ENCODE measurements at regions not wholly inside any gene's neighbourhood (a gene's known extent, or its start where the extent isn't known, plus 50 kb on each side); places are given as distances from the start of the nearest gene placed in this dataset.

- Histone ChIP-seq H3K9me3 (replicated peaks in 1 of 3) (no peaks in the 10 kb centered on the region), H3K27me3 (no peaks in the 10 kb centered on the region), H3K4me3 (no peak overlapping the region), H3K4me1 (replicated peaks in 1 of 2) (no peaks in the 10 kb centered on the region), H3K36me3 (replicated peaks in 1 of 2) (no peaks in the 10 kb centered on the region), H3K27ac (no peak overlapping the region)
- intact Hi-C loops (cut with DNase I), result no loop called here
- DNase-seq, result no peak
- TF ChIP-seq CTCF (IDR thresholded peaks at IDR 0.05), result no peak
- TF ChIP-seq POLR2A (IDR thresholded peaks at IDR 0.05), result no peak
These were observed 942.6 kb upstream of the SPRY2 start for GRCh38 chr13:81283561-81283960.

DNA sequence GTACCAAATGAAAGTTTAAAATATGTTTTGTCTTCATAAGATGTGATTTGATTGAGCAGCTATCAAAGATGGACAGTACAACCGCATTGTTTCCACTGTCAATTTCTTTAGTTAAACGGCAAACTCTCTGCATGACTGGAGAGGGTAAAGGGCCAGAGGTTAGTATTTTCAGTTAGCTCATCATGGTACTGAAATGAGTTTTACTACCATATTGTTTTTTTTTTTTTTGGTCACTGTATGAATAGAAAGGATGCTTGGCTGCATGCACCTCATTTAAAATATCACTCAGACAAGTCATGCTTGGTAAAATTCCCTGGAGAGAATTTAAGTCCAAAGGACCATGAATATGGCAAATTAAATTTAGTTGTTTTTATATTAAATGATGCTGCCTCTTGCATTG lies 942.1 kb upstream of the SPRY2 start:
- no peak for DNase-seq
- H3K27me3 ChIP-seq, result no peaks in the 10 kb centered on the region
- H3K4me1 ChIP-seq (replicated peaks in 1 of 2), result no peaks in the 10 kb centered on the region
- H3K27ac ChIP-seq, result no peak overlapping the region
- H3K4me3 ChIP-seq, result no peak overlapping the region
- no peak for TF ChIP-seq POLR2A (IDR thresholded peaks at IDR 0.05)
- TF ChIP-seq CTCF (IDR thresholded peaks at IDR 0.05), result no peak
- H3K9me3 ChIP-seq (replicated peaks in 1 of 3), result no peaks in the 10 kb centered on the region
- H3K36me3 ChIP-seq (replicated peaks in 1 of 2), result no peaks in the 10 kb centered on the region
- intact Hi-C loops (cut with DNase I), result no loop called here
- WGBS, 4 donors, result 77 to 93% (median 83%) methylated on average over 2 of the region's 2 CpGs

- intact Hi-C loops (cut with DNase I), result no loop called here
- no peak overlapping the region for H3K4me3 ChIP-seq
- no peaks in the 10 kb centered on the region for H3K4me1 ChIP-seq (replicated peaks in 1 of 2)
- no peaks in the 10 kb centered on the region for H3K27me3 ChIP-seq
- H3K36me3 ChIP-seq (replicated peaks in 1 of 2), result no peaks in the 10 kb centered on the region
- H3K9me3 ChIP-seq (replicated peaks in 1 of 3), result no peaks in the 10 kb centered on the region
- TF ChIP-seq CTCF (IDR thresholded peaks at IDR 0.05) (no peak), POLR2A (IDR thresholded peaks at IDR 0.05) (no peak)
- WGBS, 4 donors, result 77 to 83% (median 79%) methylated on average over 8 of the region's 8 CpGs
- H3K27ac ChIP-seq, result no peak overlapping the region
- no peak for DNase-seq
These were observed 934.8 kb upstream of the SPRY2 start for GRCh38 chr13:81275666-81276258.

- H3K4me3 ChIP-seq, result no peak overlapping the region
- H3K36me3 ChIP-seq (replicated peaks in 1 of 2), result no peaks in the 10 kb centered on the region
- H3K4me1 ChIP-seq (replicated peaks in 1 of 2), result no peaks in the 10 kb centered on the region
- DNase-seq, result no peak
- TF ChIP-seq CTCF (IDR thresholded peaks at IDR 0.05), result no peak
- TF ChIP-seq POLR2A (IDR thresholded peaks at IDR 0.05), result no peak
- intact Hi-C loops (cut with DNase I), result no loop called here
- H3K27ac ChIP-seq, result no peak overlapping the region
- H3K9me3 ChIP-seq (replicated peaks in 1 of 3), result no peaks in the 10 kb centered on the region
- 78 to 91% (median 86%) methylated on average over 2 of the region's 2 CpGs for WGBS, 4 donors
- H3K27me3 ChIP-seq, result no peaks in the 10 kb centered on the region
These were observed 906.8 kb upstream of the SPRY2 start for GRCh38 chr13:81247711-81248110.
